ENCODE measurements at regions not wholly inside any gene's neighbourhood (a gene's known extent, or its start where the extent isn't known, plus 50 kb on each side); places are given as distances from the start of the nearest gene placed in this dataset.

GRCh38 chr4:181662383-181662782 lies 580.8 kb upstream of the TENM3 start:
- DNase-seq (ENCODE audit: insufficient read length) (no peak), FAIRE-seq (no peak)
- no peak for TF ChIP-seq POLR2AphosphoS5 (IDR thresholded peaks at IDR 0.05; ENCODE audit: low read depth, low read length)
- no peak for TF ChIP-seq POLR2A (IDR thresholded peaks at IDR 0.05; ENCODE audit: low read depth, low read length)
- TF ChIP-seq TAF1 (IDR thresholded peaks at IDR 0.05; ENCODE audit: borderline replicate concordance, low read depth, low read length), result no peak

GRCh38 chr4:181670506-181670905 lies 572.7 kb upstream of the TENM3 start:
- FAIRE-seq (no peak), DNase-seq (ENCODE audit: insufficient read length) (no peak)
- no peak for TF ChIP-seq TAF1 (IDR thresholded peaks at IDR 0.05; ENCODE audit: borderline replicate concordance, low read depth, low read length)
- no peak for TF ChIP-seq POLR2AphosphoS5 (IDR thresholded peaks at IDR 0.05; ENCODE audit: low read depth, low read length)
- TF ChIP-seq POLR2A (IDR thresholded peaks at IDR 0.05; ENCODE audit: low read depth, low read length), result no peak

- TF ChIP-seq POLR2A (IDR thresholded peaks at IDR 0.05; ENCODE audit: low read depth, low read length), result no peak
- TF ChIP-seq POLR2AphosphoS5 (IDR thresholded peaks at IDR 0.05; ENCODE audit: low read depth, low read length), result no peak
- TF ChIP-seq TAF1 (IDR thresholded peaks at IDR 0.05; ENCODE audit: borderline replicate concordance, low read depth, low read length), result no peak
- DNase-seq (ENCODE audit: insufficient read length), result no peak
- no peak for FAIRE-seq
Measured at GRCh38 chr4:181671672-181672071, 571.5 kb upstream of the TENM3 start.

GRCh38 chr4:181672751-181673150 lies 570.5 kb upstream of the TENM3 start:
- DNase-seq (ENCODE audit: insufficient read length), result no peak
- no peak for FAIRE-seq
- TF ChIP-seq POLR2AphosphoS5 (IDR thresholded peaks at IDR 0.05; ENCODE audit: low read depth, low read length) (no peak), POLR2A (IDR thresholded peaks at IDR 0.05; ENCODE audit: low read depth, low read length) (no peak), TAF1 (IDR thresholded peaks at IDR 0.05; ENCODE audit: borderline replicate concordance, low read depth, low read length) (no peak)

- DNase-seq (ENCODE audit: insufficient read length), result no peak
- FAIRE-seq, result no peak
- TF ChIP-seq TAF1 (IDR thresholded peaks at IDR 0.05; ENCODE audit: borderline replicate concordance, low read depth, low read length) (no peak), POLR2A (IDR thresholded peaks at IDR 0.05; ENCODE audit: low read depth, low read length) (no peak), POLR2AphosphoS5 (IDR thresholded peaks at IDR 0.05; ENCODE audit: low read depth, low read length) (no peak)
Measured at GRCh38 chr4:181674315-181674875, 568.8 kb upstream of the TENM3 start.

GRCh38 chr4:181676546-181676945 lies 566.7 kb upstream of the TENM3 start:
- DNase-seq (ENCODE audit: insufficient read length) (no peak), FAIRE-seq (no peak)
- TF ChIP-seq TAF1 (IDR thresholded peaks at IDR 0.05; ENCODE audit: borderline replicate concordance, low read depth, low read length) (no peak), POLR2A (IDR thresholded peaks at IDR 0.05; ENCODE audit: low read depth, low read length) (no peak), POLR2AphosphoS5 (IDR thresholded peaks at IDR 0.05; ENCODE audit: low read depth, low read length) (no peak)

GRCh38 chr4:181677201-181677600 lies 566.0 kb upstream of the TENM3 start:
- TF ChIP-seq TAF1 (IDR thresholded peaks at IDR 0.05; ENCODE audit: borderline replicate concordance, low read depth, low read length) (no peak), POLR2A (IDR thresholded peaks at IDR 0.05; ENCODE audit: low read depth, low read length) (no peak), POLR2AphosphoS5 (IDR thresholded peaks at IDR 0.05; ENCODE audit: low read depth, low read length) (no peak)
- DNase-seq (ENCODE audit: insufficient read length) (no peak), FAIRE-seq (no peak)

GRCh38 chr4:181677621-181678020 lies 565.6 kb upstream of the TENM3 start:
- TF ChIP-seq TAF1 (IDR thresholded peaks at IDR 0.05; ENCODE audit: borderline replicate concordance, low read depth, low read length), result no peak
- TF ChIP-seq POLR2A (IDR thresholded peaks at IDR 0.05; ENCODE audit: low read depth, low read length), result no peak
- TF ChIP-seq POLR2AphosphoS5 (IDR thresholded peaks at IDR 0.05; ENCODE audit: low read depth, low read length), result no peak
- no peak for DNase-seq (ENCODE audit: insufficient read length)
- FAIRE-seq, result no peak

- no peak for DNase-seq (ENCODE audit: insufficient read length)
- no peak for FAIRE-seq
- TF ChIP-seq POLR2A (IDR thresholded peaks at IDR 0.05; ENCODE audit: low read depth, low read length) (no peak), TAF1 (IDR thresholded peaks at IDR 0.05; ENCODE audit: borderline replicate concordance, low read depth, low read length) (no peak), POLR2AphosphoS5 (IDR thresholded peaks at IDR 0.05; ENCODE audit: low read depth, low read length) (no peak)
Measured at GRCh38 chr4:181679754-181680153, 563.4 kb upstream of the TENM3 start.

- FAIRE-seq (no peak), DNase-seq (ENCODE audit: insufficient read length) (no peak)
- TF ChIP-seq POLR2AphosphoS5 (IDR thresholded peaks at IDR 0.05; ENCODE audit: low read depth, low read length) (no peak), TAF1 (IDR thresholded peaks at IDR 0.05; ENCODE audit: borderline replicate concordance, low read depth, low read length) (no peak), POLR2A (IDR thresholded peaks at IDR 0.05; ENCODE audit: low read depth, low read length) (no peak)
Measured at GRCh38 chr4:181682367-181683047, 560.7 kb upstream of the TENM3 start.

- DNase-seq (ENCODE audit: insufficient read length) (no peak), FAIRE-seq (no peak)
- TF ChIP-seq POLR2A (IDR thresholded peaks at IDR 0.05; ENCODE audit: low read depth, low read length) (no peak), TAF1 (IDR thresholded peaks at IDR 0.05; ENCODE audit: borderline replicate concordance, low read depth, low read length) (no peak), POLR2AphosphoS5 (IDR thresholded peaks at IDR 0.05; ENCODE audit: low read depth, low read length) (no peak)
Measured at GRCh38 chr4:181684310-181684709, 558.9 kb upstream of the TENM3 start.

- FAIRE-seq (no peak), DNase-seq (ENCODE audit: insufficient read length) (no peak)
- TF ChIP-seq POLR2AphosphoS5 (IDR thresholded peaks at IDR 0.05; ENCODE audit: low read depth, low read length) (no peak), TAF1 (IDR thresholded peaks at IDR 0.05; ENCODE audit: borderline replicate concordance, low read depth, low read length) (no peak), POLR2A (IDR thresholded peaks at IDR 0.05; ENCODE audit: low read depth, low read length) (no peak)
Measured at GRCh38 chr4:181685461-181685860, 557.7 kb upstream of the TENM3 start.
